NT2/D1 (cell line): ENCODE measurements at regions not wholly inside any gene's neighbourhood (a gene's known extent, or its start where the extent isn't known, plus 50 kb on each side); places are given as distances from the start of the nearest gene placed in this dataset.
"Not testable (repeated sequence)": the region's sequence is repeated elsewhere in the genome, so short reads cannot be mapped to it uniquely, and the experiment has no call there.

Source experiments
- DNase-seq: peaks from one replicate; pipeline ENCODE4 v3.0.0-alpha.2; 2011; ENCODE audit warnings: low read depth, low spot score
- H3K27me3 ChIP-seq: 2 replicates; pipeline ENCODE4 v1.6.0; 2011; ENCODE audit warnings: mild to moderate bottlenecking; ENCODE audit not compliant: insufficient read length, insufficient read depth
- H3K36me3 ChIP-seq: 2 replicates; pipeline ENCODE4 v1.6.1; 2011; ENCODE audit warnings: mild to moderate bottlenecking, low read length, mixed read lengths; ENCODE audit not compliant: insufficient read depth, insufficient read length
- H3K4me1 ChIP-seq: 2 replicates; pipeline ENCODE4 v1.5.1; 2011; ENCODE audit not compliant: insufficient read depth, insufficient read length
- H3K4me3 ChIP-seq: 2 replicates; pipeline ENCODE4 v1.5.1; 2011; ENCODE audit warnings: low read depth; ENCODE audit not compliant: insufficient read length
- H3K9ac ChIP-seq: 2 replicates; pipeline ENCODE4 v1.6.0; 2011; ENCODE audit warnings: low read depth; ENCODE audit not compliant: insufficient read length
- H3K9me3 ChIP-seq: 2 replicates; pipeline ENCODE4 v1.5.1; 2011; ENCODE audit warnings: mild to moderate bottlenecking, low read length; ENCODE audit not compliant: insufficient read depth
- SUZ12 ChIP-seq: IDR thresholded peaks from 2 replicates; pipeline ENCODE4 v1.6.1; 2011; ENCODE audit not compliant: insufficient read length, insufficient read depth; ENCODE audit errors: extremely low read depth
- YY1 ChIP-seq: IDR thresholded peaks from 2 replicates; pipeline ENCODE4 v1.6.1; 2011; ENCODE audit not compliant: insufficient read length, insufficient read depth
- ZNF274 ChIP-seq: IDR thresholded peaks from 2 replicates; pipeline ENCODE4 v1.6.1; 2011; ENCODE audit warnings: mild to moderate bottlenecking, low read depth, low read length

DNA sequence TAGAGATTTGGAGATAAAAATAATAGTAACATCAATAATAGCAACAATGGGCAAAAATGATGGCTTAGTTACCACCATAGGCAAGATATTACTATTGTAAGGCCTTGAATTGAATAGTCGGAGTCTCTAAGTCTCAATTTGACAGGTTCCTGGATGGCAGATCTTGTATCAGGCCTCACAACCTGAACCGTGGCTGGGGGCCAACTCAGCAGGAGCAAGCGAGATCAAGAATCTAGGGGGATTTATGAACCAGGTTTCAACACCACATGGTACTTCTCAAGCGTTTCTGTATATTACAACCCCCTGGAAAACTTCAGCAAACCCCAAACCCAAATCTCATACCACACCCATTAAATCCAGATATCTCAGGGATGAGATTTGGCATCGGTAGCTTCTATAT, 573.8 kb downstream of the LIG4 start:
- Histone ChIP-seq H3K36me3 (no peaks in the 10 kb centered on the region), H3K4me3 (no peak overlapping the region), H3K9me3 (no peaks in the 10 kb centered on the region), H3K4me1 (no peaks in the 10 kb centered on the region), H3K27me3 (no peaks in the 10 kb centered on the region), H3K9ac (no peak overlapping the region)
- no peak for DNase-seq
- no peak for TF ChIP-seq ZNF274
- TF ChIP-seq SUZ12: no peak
- no peak for TF ChIP-seq YY1

DNA sequence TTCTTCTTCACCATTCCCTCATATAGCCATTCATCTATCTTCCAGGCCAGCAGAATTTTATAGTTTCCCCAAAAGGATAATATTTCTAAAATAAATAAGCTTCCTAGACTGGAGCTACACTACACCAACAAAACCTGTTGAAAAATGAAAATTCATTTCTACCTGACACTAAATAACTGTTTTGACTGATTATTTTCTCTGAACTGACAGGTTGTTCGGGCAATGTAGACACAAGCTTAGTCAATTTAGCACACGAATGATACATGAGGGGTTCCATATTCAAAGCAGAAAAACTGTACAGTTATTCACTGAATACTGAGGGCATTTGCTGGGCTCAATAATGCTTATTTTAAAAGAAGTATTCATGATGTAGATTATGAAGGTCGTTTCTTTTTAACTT, 589.7 kb downstream of the LIG4 start:
- no peak overlapping the region for H3K4me3 ChIP-seq
- no peak for TF ChIP-seq SUZ12
- TF ChIP-seq ZNF274: no peak
- no peak for TF ChIP-seq YY1
- H3K36me3 ChIP-seq: no peaks in the 10 kb centered on the region
- no peak overlapping the region for H3K9ac ChIP-seq
- H3K27me3 ChIP-seq: no peaks in the 10 kb centered on the region
- no peak for DNase-seq
- no peaks in the 10 kb centered on the region for H3K9me3 ChIP-seq
- no peaks in the 10 kb centered on the region for H3K4me1 ChIP-seq

DNA sequence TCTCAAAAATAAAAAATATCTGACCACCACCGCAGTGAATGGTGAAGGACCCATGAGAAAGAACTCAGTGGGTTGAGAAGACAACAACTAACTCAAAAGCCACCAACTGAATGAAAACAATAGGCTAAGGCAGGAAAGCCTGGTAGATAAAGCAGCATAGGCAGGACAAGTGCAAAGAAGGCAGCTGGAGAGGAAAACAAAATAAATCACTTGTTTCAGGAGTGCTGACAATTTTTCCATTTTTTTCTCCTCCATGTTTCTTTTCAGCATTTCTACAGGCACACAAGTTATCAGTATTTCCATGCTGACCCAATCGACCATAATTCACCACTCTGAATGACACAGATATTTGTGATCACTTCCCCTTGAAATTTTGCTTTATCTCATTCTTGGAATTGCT, 597.8 kb downstream of the LIG4 start:
- Histone ChIP-seq H3K9ac (no peak overlapping the region), H3K4me3 (no peak overlapping the region), H3K36me3 (no peaks in the 10 kb centered on the region), H3K4me1 (no peaks in the 10 kb centered on the region), H3K9me3 (no peaks in the 10 kb centered on the region), H3K27me3 (no peaks in the 10 kb centered on the region)
- TF ChIP-seq SUZ12 (no peak), ZNF274 (no peak), YY1 (no peak)
- no peak for DNase-seq

DNA sequence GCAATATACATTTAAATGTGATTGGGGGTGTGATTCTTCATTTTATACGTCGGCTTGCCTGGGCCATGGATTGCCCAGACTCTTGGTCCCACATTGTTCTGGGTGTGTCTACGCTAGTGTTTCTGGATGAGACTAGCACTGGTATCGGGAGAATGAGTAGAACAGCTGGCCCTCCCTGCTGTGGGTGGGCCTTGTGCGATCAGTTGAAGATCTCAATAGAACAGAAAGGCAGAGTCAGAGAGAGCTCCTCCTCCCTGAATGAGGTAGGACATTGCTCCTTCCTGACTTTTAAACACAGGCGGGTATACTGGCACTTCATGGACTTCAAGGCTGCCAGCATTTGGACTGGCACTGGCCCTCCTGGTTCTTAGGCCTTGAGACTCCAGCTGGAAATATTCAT, 603.0 kb downstream of the LIG4 start:
- Histone ChIP-seq H3K4me1 (no peaks in the 10 kb centered on the region), H3K4me3 (no peak overlapping the region), H3K9ac (no peak overlapping the region), H3K36me3 (no peaks in the 10 kb centered on the region), H3K9me3 (no peaks in the 10 kb centered on the region), H3K27me3 (no peaks in the 10 kb centered on the region)
- no peak for TF ChIP-seq SUZ12
- TF ChIP-seq ZNF274: no peak
- no peak for DNase-seq

DNA sequence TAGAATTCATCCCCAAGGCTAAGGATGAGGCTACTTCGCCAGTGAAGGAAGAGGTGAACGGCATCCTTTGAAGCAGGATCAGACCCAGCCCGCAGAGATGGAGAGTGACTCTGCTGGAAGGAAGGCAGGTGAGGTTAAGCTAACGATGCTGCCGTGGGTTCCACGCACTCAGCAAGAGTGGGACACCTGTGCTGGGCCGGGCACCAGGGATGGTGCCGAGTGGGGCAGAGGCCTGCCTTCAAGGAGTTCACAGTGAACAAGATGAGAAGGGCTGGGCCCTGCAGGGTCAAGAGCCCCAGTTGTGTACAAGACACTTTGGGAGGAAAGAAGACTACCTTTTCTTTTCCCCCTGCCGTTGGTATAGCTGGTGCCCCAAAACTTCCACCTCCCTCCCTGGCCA, 606.6 kb downstream of the LIG4 start:
- H3K36me3 ChIP-seq: no peaks in the 10 kb centered on the region
- TF ChIP-seq ZNF274: no peak
- TF ChIP-seq SUZ12: no peak
- TF ChIP-seq YY1: no peak
- no peaks in the 10 kb centered on the region for H3K27me3 ChIP-seq
- no peak overlapping the region for H3K4me3 ChIP-seq
- no peaks in the 10 kb centered on the region for H3K4me1 ChIP-seq
- DNase-seq: no peak
- H3K9ac ChIP-seq: no peak overlapping the region
- no peaks in the 10 kb centered on the region for H3K9me3 ChIP-seq

DNA sequence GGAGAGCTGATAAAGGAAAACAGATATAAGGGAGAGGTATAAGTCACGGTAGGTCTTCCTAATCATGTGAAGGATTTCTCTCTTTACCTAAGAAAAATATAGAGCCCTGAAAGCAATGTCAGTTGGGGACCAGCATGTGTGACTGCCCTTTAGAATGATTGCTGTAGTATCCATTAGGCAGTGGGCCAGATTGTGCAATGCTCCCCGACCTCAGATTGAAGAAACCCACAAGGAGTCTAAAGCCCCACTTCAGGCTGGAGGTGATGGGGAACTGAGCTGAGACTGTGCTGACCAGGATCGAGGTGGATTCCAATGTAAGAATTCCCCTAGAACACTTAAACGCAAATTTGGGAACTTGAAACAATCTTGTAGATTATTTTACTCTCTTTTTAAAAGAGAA, 614.4 kb downstream of the LIG4 start:
- Histone ChIP-seq H3K9me3 (no peaks in the 10 kb centered on the region), H3K27me3 (no peaks in the 10 kb centered on the region), H3K4me1 (no peaks in the 10 kb centered on the region), H3K4me3 (no peak overlapping the region), H3K36me3 (no peaks in the 10 kb centered on the region), H3K9ac (no peak overlapping the region)
- no peak for DNase-seq
- no peak for TF ChIP-seq YY1
- TF ChIP-seq SUZ12: no peak
- TF ChIP-seq ZNF274: no peak

DNA sequence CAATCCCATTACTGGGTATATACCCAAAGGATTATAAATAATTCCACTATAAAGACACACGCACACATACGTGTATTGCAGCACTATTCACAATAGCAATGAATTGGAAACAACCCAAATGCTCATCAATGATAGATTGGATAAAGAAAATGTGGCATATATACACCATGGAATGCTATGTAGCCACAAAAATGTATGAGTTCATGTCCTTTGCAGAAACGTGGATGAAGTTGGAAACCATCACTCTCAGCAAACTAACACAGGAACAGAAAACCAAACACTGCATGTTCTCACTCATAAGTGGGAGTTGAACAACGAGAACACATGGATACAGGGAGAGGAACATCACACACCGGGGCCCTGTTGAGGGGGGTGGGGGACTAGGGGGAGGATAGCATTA, 619.0 kb downstream of the LIG4 start:
- not testable (repeated sequence) for H3K4me3 ChIP-seq, DNase-seq, H3K9ac ChIP-seq, H3K36me3 ChIP-seq, H3K9me3 ChIP-seq, H3K4me1 ChIP-seq, H3K27me3 ChIP-seq

DNA sequence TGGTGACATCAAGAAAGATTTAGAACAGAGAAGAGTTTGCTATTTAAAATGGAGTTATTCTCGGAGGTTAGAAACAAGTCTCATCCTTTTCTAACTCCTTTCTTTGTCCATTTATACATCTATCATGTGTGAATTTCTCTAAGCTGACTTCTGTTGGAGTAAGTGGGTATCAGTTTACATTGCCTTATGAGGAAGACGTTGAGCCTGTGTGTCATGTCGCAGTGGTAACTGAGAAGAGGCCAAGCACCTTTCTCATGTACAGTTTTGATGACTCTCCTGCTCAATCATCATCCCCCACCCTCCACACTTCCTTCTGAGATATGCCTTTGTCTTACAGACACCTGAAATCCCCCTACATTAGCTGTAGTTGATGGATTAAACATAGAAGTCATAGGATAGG, 624.8 kb downstream of the LIG4 start:
- Histone ChIP-seq H3K4me3 (no peak overlapping the region), H3K9me3 (no peaks in the 10 kb centered on the region), H3K36me3 (no peaks in the 10 kb centered on the region), H3K9ac (no peak overlapping the region), H3K4me1 (no peaks in the 10 kb centered on the region), H3K27me3 (no peaks in the 10 kb centered on the region)
- no peak for DNase-seq
- no peak for TF ChIP-seq ZNF274
- TF ChIP-seq YY1: no peak
- no peak for TF ChIP-seq SUZ12
